ENCODE measurements at regions not wholly inside any gene's neighbourhood (a gene's known extent, or its start where the extent isn't known, plus 50 kb on each side); places are given as distances from the start of the nearest gene placed in this dataset.
"Not testable (repeated sequence)": the region's sequence is repeated elsewhere in the genome, so short reads cannot be mapped to it uniquely, and the experiment has no call there.

GRCh38 chr3:69642606-69643005 is 96.7 kb upstream of the MITF start:
- no peak for TF ChIP-seq CTCF (IDR thresholded peaks at IDR 0.05)
- Histone ChIP-seq H3K4me3 (no peak overlapping the region), H3K9me3 (no peaks in the 10 kb centered on the region), H3K36me3 (no peaks in the 10 kb centered on the region), H3K27me3 (no peaks in the 10 kb centered on the region), H3K4me1 (no peaks in the 10 kb centered on the region), H3K9ac (ENCODE audit: low read depth in 2 of 2, low read length in 2 of 2) (no peak overlapping the region), H3K27ac (no peak overlapping the region)
- DNase-seq, result no peak
- intact Hi-C loops (cut with DNase I), result no loop called here

GRCh38 chr3:69639851-69640250 is 99.4 kb upstream of the MITF start:
- Histone ChIP-seq H3K36me3 (no peaks in the 10 kb centered on the region), H3K9me3 (no peaks in the 10 kb centered on the region), H3K9ac (ENCODE audit: low read depth in 2 of 2, low read length in 2 of 2) (no peak overlapping the region), H3K4me3 (no peak overlapping the region), H3K27me3 (no peaks in the 10 kb centered on the region), H3K27ac (no peak overlapping the region), H3K4me1 (no peaks in the 10 kb centered on the region)
- intact Hi-C loops (cut with DNase I), result no loop called here
- no peak for DNase-seq
- TF ChIP-seq CTCF (IDR thresholded peaks at IDR 0.05), result no peak

- DNase-seq, result no peak
- Histone ChIP-seq H3K4me1 (no peaks in the 10 kb centered on the region), H3K4me3 (no peak overlapping the region), H3K27me3 (no peaks in the 10 kb centered on the region), H3K36me3 (no peaks in the 10 kb centered on the region), H3K9me3 (no peaks in the 10 kb centered on the region), H3K27ac (no peak overlapping the region), H3K9ac (ENCODE audit: low read depth in 2 of 2, low read length in 2 of 2) (no peak overlapping the region)
- no peak for TF ChIP-seq CTCF (IDR thresholded peaks at IDR 0.05)
- intact Hi-C loops (cut with DNase I), result no loop called here
These were observed 110.3 kb upstream of the MITF start for GRCh38 chr3:69628951-69629350.

GRCh38 chr3:69613286-69613685 is 126.0 kb upstream of the MITF start:
- Histone ChIP-seq H3K9ac (ENCODE audit: low read depth in 2 of 2, low read length in 2 of 2) (no peak overlapping the region), H3K27ac (no peak overlapping the region), H3K36me3 (no peaks in the 10 kb centered on the region), H3K9me3 (no peaks in the 10 kb centered on the region), H3K4me1 (no peaks in the 10 kb centered on the region), H3K4me3 (no peak overlapping the region), H3K27me3 (no peaks in the 10 kb centered on the region)
- no peak for TF ChIP-seq CTCF (IDR thresholded peaks at IDR 0.05)
- DNase-seq, result no peak
- intact Hi-C loops (cut with DNase I), result no loop called here

GRCh38 chr3:69612791-69613190 is 126.5 kb upstream of the MITF start:
- no peaks in the 10 kb centered on the region for H3K4me1 ChIP-seq
- no peak overlapping the region for H3K27ac ChIP-seq
- no peak for DNase-seq
- H3K9ac ChIP-seq (ENCODE audit: low read depth in 2 of 2, low read length in 2 of 2), result no peak overlapping the region
- no peak overlapping the region for H3K4me3 ChIP-seq
- no peaks in the 10 kb centered on the region for H3K36me3 ChIP-seq
- intact Hi-C loops (cut with DNase I), result no loop called here
- no peak for TF ChIP-seq CTCF (IDR thresholded peaks at IDR 0.05)
- H3K9me3 ChIP-seq, result no peaks in the 10 kb centered on the region
- no peaks in the 10 kb centered on the region for H3K27me3 ChIP-seq

DNA sequence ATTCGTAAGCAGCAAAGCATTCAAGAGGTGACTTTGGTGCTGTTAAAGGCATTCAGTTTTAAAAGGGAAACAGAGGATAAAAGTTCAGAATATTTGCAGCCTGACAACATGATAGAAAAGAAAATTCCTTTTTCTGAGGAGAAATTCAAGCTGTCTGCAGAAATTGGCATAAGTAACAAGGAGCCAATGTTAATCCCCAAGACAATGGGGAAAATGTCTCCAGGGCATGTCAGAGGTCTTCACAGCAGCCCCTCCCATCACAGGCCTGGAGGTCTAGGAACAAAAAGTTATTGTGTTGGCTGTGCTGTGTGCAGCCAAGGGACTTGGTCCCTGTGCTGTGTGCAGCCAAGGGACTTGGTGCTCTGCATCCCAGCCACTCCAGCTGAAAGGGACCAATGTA is 129.7 kb upstream of the MITF start:
- H3K4me3 ChIP-seq; H3K9me3 ChIP-seq; H3K9ac ChIP-seq (ENCODE audit: low read depth in 2 of 2, low read length in 2 of 2); H3K27ac ChIP-seq; H3K4me1 ChIP-seq; H3K27me3 ChIP-seq; H3K36me3 ChIP-seq; DNase-seq; intact Hi-C loops (cut with DNase I): not testable (repeated sequence)

Data from colonic mucosa (tissue), 4 donors.